ENCODE measurements at regions not wholly inside any gene's neighbourhood (a gene's known extent, or its start where the extent isn't known, plus 50 kb on each side); places are given as distances from the start of the nearest gene placed in this dataset.

DNA sequence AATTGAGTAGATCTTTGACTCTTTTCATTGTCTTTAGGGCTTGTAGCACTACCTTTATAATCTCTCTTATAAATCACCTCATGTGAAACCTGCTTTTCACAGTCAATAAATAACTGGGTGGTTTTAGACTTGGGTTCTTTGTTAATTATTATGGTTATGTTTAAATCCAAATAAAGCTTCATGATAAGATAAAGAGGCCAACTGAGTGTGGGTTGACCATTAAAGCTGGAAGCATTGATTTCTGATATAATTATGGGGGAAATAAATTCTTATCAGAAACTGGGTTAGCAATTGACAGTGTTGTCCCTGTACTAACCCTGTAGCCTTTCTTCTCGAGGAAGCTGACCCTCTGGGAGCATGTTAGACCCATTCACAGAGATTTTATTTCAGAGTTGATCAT lies 384.7 kb upstream of the LCORL start:
- no peaks in the 10 kb centered on the region for H3K4me1 ChIP-seq (replicated peaks in 1 of 2)
- DNase-seq = no peak
- no peaks in the 10 kb centered on the region for H3K36me3 ChIP-seq (replicated peaks in 1 of 2)
- intact Hi-C loops (cut with DNase I) = no loop called here
- no peaks in the 10 kb centered on the region for H3K9me3 ChIP-seq (replicated peaks in 1 of 3)
- no peak overlapping the region for H3K27ac ChIP-seq
- no peaks in the 10 kb centered on the region for H3K27me3 ChIP-seq
- 56 to 75% (median 65%) methylated on average over 1 of the region's 1 CpG for WGBS, 4 donors
- no peak overlapping the region for H3K4me3 ChIP-seq
- TF ChIP-seq POLR2A (IDR thresholded peaks at IDR 0.05) (no peak), CTCF (IDR thresholded peaks at IDR 0.05) (no peak)

- Histone ChIP-seq H3K27me3 (no peaks in the 10 kb centered on the region), H3K4me3 (no peak overlapping the region), H3K9me3 (replicated peaks in 1 of 3) (no peaks in the 10 kb centered on the region), H3K27ac (no peak overlapping the region), H3K4me1 (replicated peaks in 1 of 2) (no peaks in the 10 kb centered on the region), H3K36me3 (replicated peaks in 1 of 2) (no peaks in the 10 kb centered on the region)
- no peak for DNase-seq
- whole genome bisulfite sequencing, 4 donors = 53 to 75% (median 57%) methylated on average over 2 of the region's 2 CpGs
- intact Hi-C loops (cut with DNase I) = no loop called here
- no peak for TF ChIP-seq CTCF (IDR thresholded peaks at IDR 0.05)
- TF ChIP-seq POLR2A (IDR thresholded peaks at IDR 0.05) = no peak
Measured at GRCh38 chr4:18405054-18405453, 383.5 kb upstream of the LCORL start.

DNA sequence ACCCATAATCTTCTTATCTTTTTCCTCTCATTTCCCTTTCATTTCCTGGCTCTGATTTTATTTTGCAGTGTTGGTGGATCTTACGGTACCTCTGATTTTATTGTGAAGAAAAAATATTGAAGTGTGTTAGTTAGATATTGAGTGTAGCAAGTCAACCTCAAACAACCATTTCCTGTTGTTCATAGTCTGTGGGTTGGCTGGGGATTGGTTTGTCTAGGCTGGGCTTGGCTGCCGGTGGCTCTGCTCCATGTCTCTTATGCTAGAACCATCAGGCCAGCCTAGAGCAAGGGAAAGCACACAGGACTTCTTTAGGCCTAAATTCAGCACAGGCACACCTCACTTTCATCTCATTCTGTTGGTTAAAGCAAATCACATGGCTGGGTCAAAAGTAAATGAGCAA lies 383.1 kb upstream of the LCORL start:
- intact Hi-C loops (cut with DNase I) = no loop called here
- no peaks in the 10 kb centered on the region for H3K9me3 ChIP-seq (replicated peaks in 1 of 3)
- H3K4me1 ChIP-seq (replicated peaks in 1 of 2) = no peaks in the 10 kb centered on the region
- no peak overlapping the region for H3K27ac ChIP-seq
- H3K4me3 ChIP-seq = no peak overlapping the region
- TF ChIP-seq POLR2A (IDR thresholded peaks at IDR 0.05) (no peak), CTCF (IDR thresholded peaks at IDR 0.05) (no peak)
- no peaks in the 10 kb centered on the region for H3K27me3 ChIP-seq
- no peaks in the 10 kb centered on the region for H3K36me3 ChIP-seq (replicated peaks in 1 of 2)
- WGBS, 4 donors = 54 to 64% (median 60%) methylated on average over 2 of the region's 2 CpGs
- DNase-seq = no peak

DNA sequence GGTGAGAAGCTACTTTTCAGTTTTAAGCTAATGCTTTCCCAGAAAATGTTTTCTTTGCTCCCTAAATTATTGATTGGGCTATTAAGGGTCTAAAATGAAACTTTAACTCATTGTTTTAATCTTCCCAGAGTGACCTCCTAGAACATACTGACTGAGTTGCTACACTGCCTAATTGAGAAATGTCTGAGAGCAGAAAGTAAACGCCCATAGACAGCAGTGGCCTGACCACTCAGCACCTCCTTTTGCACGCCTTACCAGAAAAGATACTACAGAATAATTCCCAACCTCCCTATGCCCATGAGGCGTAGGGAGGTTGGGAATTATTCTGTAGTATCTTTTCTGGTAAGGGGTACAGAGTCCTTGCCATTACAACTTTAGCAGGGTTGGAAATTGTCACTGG lies 381.8 kb upstream of the LCORL start:
- WGBS, 4 donors = 55 to 76% (median 62%) methylated on average over 3 of the region's 3 CpGs

More for the DNA sequence above, 381.8 kb upstream of the LCORL start:
- Histone ChIP-seq H3K4me3 (no peak overlapping the region), H3K9me3 (replicated peaks in 1 of 3) (no peaks in the 10 kb centered on the region), H3K36me3 (replicated peaks in 1 of 2) (no peaks in the 10 kb centered on the region), H3K27ac (no peak overlapping the region), H3K4me1 (replicated peaks in 1 of 2) (no peaks in the 10 kb centered on the region), H3K27me3 (no peaks in the 10 kb centered on the region)
- DNase-seq = no peak
- no peak for TF ChIP-seq CTCF (IDR thresholded peaks at IDR 0.05)
- no peak for TF ChIP-seq POLR2A (IDR thresholded peaks at IDR 0.05)
- intact Hi-C loops (cut with DNase I) = no loop called here

Measured in adrenal gland (tissue), 9 donors.